HG03039 (cell line): ENCODE measurements at regions not wholly inside any gene's neighbourhood (a gene's known extent, or its start where the extent isn't known, plus 50 kb on each side); places are given as distances from the start of the nearest gene placed in this dataset.
"Not testable (repeated sequence)": the region's sequence is repeated elsewhere in the genome, so short reads cannot be mapped to it uniquely, and the experiment has no call there.

ENCODE experiments used
- ATAC-seq: cut with Tn5 transposase; IDR thresholded peaks from one replicate; pipeline ENCODE4 v1.9.1; 2021; ENCODE audit warnings: mild to moderate bottlenecking, moderate library complexity; ENCODE audit not compliant: unreplicated experiment

- no peak for ATAC-seq
Observed at GRCh38 chr3:181974198-181974597, 262.5 kb downstream of the SOX2 start.

GRCh38 chr3:181976526-181976925 lies 264.8 kb downstream of the SOX2 start:
- ATAC-seq, result no peak

- no peak for ATAC-seq
Observed at GRCh38 chr3:181985386-181985785, 273.7 kb downstream of the SOX2 start.

- ATAC-seq, result no peak
Observed at GRCh38 chr3:181987736-181988135, 276.0 kb downstream of the SOX2 start.

- no peak for ATAC-seq
Observed at GRCh38 chr3:181998828-181999227, 287.1 kb downstream of the SOX2 start.

GRCh38 chr3:181999314-181999713 lies 287.6 kb downstream of the SOX2 start:
- peak; percentile 73 for ATAC-seq

- ATAC-seq, result no peak
Observed at GRCh38 chr3:182000447-182000846, 288.7 kb downstream of the SOX2 start.

- ATAC-seq, result no peak
Observed at GRCh38 chr3:182005219-182005618, 293.5 kb downstream of the SOX2 start.

- ATAC-seq, result no peak
Observed at GRCh38 chr3:182005701-182006100, 294.0 kb downstream of the SOX2 start.

GRCh38 chr3:182006431-182006830 lies 294.7 kb downstream of the SOX2 start:
- ATAC-seq, result no peak

- no peak for ATAC-seq
Observed at GRCh38 chr3:182007441-182007840, 295.7 kb downstream of the SOX2 start.

GRCh38 chr3:182018361-182018760 lies 306.6 kb downstream of the SOX2 start:
- ATAC-seq, result no peak

GRCh38 chr3:182019926-182020325 lies 308.2 kb downstream of the SOX2 start:
- ATAC-seq, result no peak

GRCh38 chr3:182023843-182024242 lies 312.1 kb downstream of the SOX2 start:
- ATAC-seq, result no peak

- no peak for ATAC-seq
Observed at GRCh38 chr3:182027366-182027765, 315.6 kb downstream of the SOX2 start.

- ATAC-seq, result no peak
Observed at GRCh38 chr3:182028081-182028480, 316.4 kb downstream of the SOX2 start.

- ATAC-seq, result not testable (repeated sequence)
Observed at GRCh38 chr3:182034231-182034630, 322.5 kb downstream of the SOX2 start.

- ATAC-seq, result no peak
Observed at GRCh38 chr3:182035324-182035723, 323.6 kb downstream of the SOX2 start.

GRCh38 chr3:182036382-182036781 lies 324.7 kb downstream of the SOX2 start:
- ATAC-seq, result no peak

- ATAC-seq, result no peak
Observed at GRCh38 chr3:182041668-182042291, 330.1 kb downstream of the SOX2 start.

- no peak for ATAC-seq
Observed at GRCh38 chr3:182045736-182046135, 334.0 kb downstream of the SOX2 start.

GRCh38 chr3:182046166-182046764 lies 334.5 kb downstream of the SOX2 start:
- ATAC-seq, result no peak

- ATAC-seq, result no peak
Observed at GRCh38 chr3:182050932-182051331, 339.2 kb downstream of the SOX2 start.
